GM12878 (cell line): ENCODE measurements at regions not wholly inside any gene's neighbourhood (a gene's known extent, or its start where the extent isn't known, plus 50 kb on each side); places are given as distances from the start of the nearest gene placed in this dataset.

Experiments
- ATAC-seq: fragments of 200-7000 bp; cut with Tn5 transposase; 3 replicates; pipeline ENCODE4 v1.9.1; 2020; ENCODE audit warnings: mild to moderate bottlenecking, moderate library complexity
- BruUV-seq: library from RNA; stranded (reverse); fragments of 400-500 nt; replicated peaks from 2 replicates; lab custom pipeline; 2021; lab: Mats Ljungman, UMichigan
- CTCF ChIA-PET: fragments of 300-600 bp; sonication (Branson Sonifier 250); formaldehyde crosslinking; extraction: SDS; loops from one replicate; lab custom pipeline; 2021; ENCODE audit warnings: inconsistent platforms; lab: Yijun Ruan, JAX
- POLR2A ChIA-PET: fragments of 350-600 bp; formaldehyde crosslinking; extraction: SDS; loops from one replicate; lab custom pipeline; 2021; ENCODE audit warnings: inconsistent platforms; lab: Charles Lee
- RAD21 ChIA-PET: fragments of 300-600 bp; sonication (Branson Sonifier 250); formaldehyde crosslinking; loops from one replicate; lab custom pipeline; 2023; ENCODE audit warnings: antibody characterized with exemption; ENCODE audit not compliant: unreplicated experiment; lab: Charles Lee
- SMC1A ChIA-PET: fragments of 300-600 bp; sonication (Branson Sonifier 250); formaldehyde crosslinking; loops from one replicate; lab custom pipeline; 2023; ENCODE audit not compliant: unreplicated experiment, uncharacterized antibody; lab: Charles Lee
- DNase-seq: peaks from one replicate; pipeline ENCODE4 v3.0.0-alpha.2; 2011; ENCODE audit warnings: low read depth, low spot score
- FAIRE-seq: peaks from 3 replicates; lab custom pipeline; 2011; peaks lifted over from hg19 to GRCh38; lab: Jason Lieb, UNC
- H2AFZ ChIP-seq: 2 replicates; pipeline ENCODE4 v1.6.0; 2011; ENCODE audit warnings: low read depth, low read length, control low read depth; ENCODE audit not compliant: control insufficient read depth
- H3K27ac ChIP-seq: 2 replicates; pipeline ENCODE4 v1.5.1; 2011; ENCODE audit warnings: control low read depth; ENCODE audit not compliant: control insufficient read depth, insufficient read depth
- H3K27me3 ChIP-seq, 2 experiments: replicated peaks in 1 of 2; 2 replicates each; pipeline versions ENCODE4 v1.6.0 to v1.6.1; 2011; ENCODE audit warnings: low read length in 1 of 2; ENCODE audit not compliant: control insufficient read depth in 2 of 2, insufficient read depth in 2 of 2
- H3K36me3 ChIP-seq, 2 experiments: 2 replicates each; pipeline ENCODE4 v1.5.1; 2011; ENCODE audit warnings: low read length in 1 of 2; ENCODE audit not compliant: control insufficient read depth in 2 of 2, insufficient read depth in 2 of 2
- H3K4me1 ChIP-seq: 2 replicates; pipeline ENCODE4 v1.6.1; 2011; ENCODE audit warnings: mild to moderate bottlenecking, low read length, moderate library complexity, mixed read lengths; ENCODE audit not compliant: control insufficient read depth, insufficient read depth
- H3K4me2 ChIP-seq: 2 replicates; pipeline ENCODE4 v1.6.0; 2011; ENCODE audit warnings: control low read depth; ENCODE audit not compliant: control insufficient read depth, insufficient read depth
- H3K4me3 ChIP-seq: fragments of 200-600 bp; sonication (generic); 2 replicates; pipeline ENCODE4 v1.5.1; 2016
- H3K79me2 ChIP-seq: 2 replicates; pipeline ENCODE4 v1.6.0; 2011; ENCODE audit warnings: low read length; ENCODE audit not compliant: control insufficient read depth, insufficient read depth
- H3K9ac ChIP-seq: 2 replicates; pipeline ENCODE4 v1.8.0; 2011; ENCODE audit warnings: low read length, control low read depth, mixed read lengths; ENCODE audit not compliant: control insufficient read depth, insufficient read depth
- H3K9me3 ChIP-seq: replicated peaks from 3 replicates; pipeline ENCODE4 v1.5.1; 2011; ENCODE audit warnings: mild to moderate bottlenecking, low read length; ENCODE audit not compliant: control insufficient read depth, insufficient read depth
- H4K20me1 ChIP-seq: 2 replicates; pipeline ENCODE4 v1.6.0; 2011; ENCODE audit not compliant: control insufficient read depth, insufficient read depth
- ASH2L ChIP-seq: fragments of 300-600, 200-600 bp; sonication (generic); IDR thresholded peaks from 2 replicates; pipeline ENCODE4 v1.6.1; 2017; ENCODE audit warnings: low read depth, mild to moderate bottlenecking, borderline replicate concordance
- CHD2 ChIP-seq: IDR thresholded peaks from 2 replicates; pipeline ENCODE4 v1.6.1; 2011; ENCODE audit warnings: low read depth, low read length, improper control_type of control experiment, borderline replicate concordance
- EZH2 ChIP-seq: IDR thresholded peaks from 2 replicates; pipeline ENCODE4 v1.6.1; 2012; ENCODE audit warnings: low read depth, mild to moderate bottlenecking, control low read depth, inconsistent platforms, low read length, borderline replicate concordance; ENCODE audit not compliant: control insufficient read depth
- IKZF2 ChIP-seq, 2 experiments: fragments of 450-650 bp; IDR thresholded peaks; 2 replicates each; pipeline ENCODE4 v1.6.1; 2017; ENCODE audit warnings: mild to moderate bottlenecking in 2 of 2, moderate library complexity in 2 of 2
- NBN ChIP-seq: fragments of 450-650 bp; IDR thresholded peaks from 2 replicates; pipeline ENCODE4 v1.6.1; 2016
- NFYA ChIP-seq: IDR thresholded peaks from 2 replicates; pipeline ENCODE4 v1.6.1; 2011; ENCODE audit warnings: low read depth, mild to moderate bottlenecking, low read length, improper control_type of control experiment, borderline replicate concordance
- RELB ChIP-seq: fragments of 450-650 bp; IDR thresholded peaks from 2 replicates; pipeline ENCODE4 v1.6.1; 2017; ENCODE audit warnings: low read depth, mild to moderate bottlenecking, moderate library complexity
- SMC3 ChIP-seq: IDR thresholded peaks from 2 replicates; pipeline ENCODE4 v1.6.1; 2011; ENCODE audit warnings: low read length, improper control_type of control experiment, borderline replicate concordance
- ZNF24 ChIP-seq: fragments of 450-650 bp; IDR thresholded peaks from 2 replicates; pipeline ENCODE4 v1.6.1; 2017; ENCODE audit warnings: antibody characterized with exemption, mild to moderate bottlenecking
- WGBS: methylation state at CpG from one replicate; pipeline ENCODE4 v1.1.6; 2016; ENCODE audit warnings: low lambda C conversion rate; ENCODE audit not compliant: insufficient replicate concordance, insufficient coverage; ENCODE audit errors: missing lambda C conversion rate; 5-methylcytosine and 5-hydroxymethylcytosine counted together
- in situ Hi-C: fragments of 300-500 bp; cut with MboI; formaldehyde crosslinking; loops from 9 replicates; pipeline ENCODE4 v1.14.3; 2018; ENCODE audit warnings: mixed read lengths
- intact Hi-C: fragments of 100-400 bp; cut with micrococcal nuclease; formaldehyde crosslinking; loops from one replicate; pipeline ENCODE4 v1.14.2; 2022; ENCODE audit not compliant: unreplicated experiment
- TF ChIP-seq, protein P1 (sequence below): fragments of 450-650 bp; IDR thresholded peaks from 2 replicates; pipeline ENCODE4 v1.6.1; 2016; ENCODE audit warnings: mild to moderate bottlenecking

- SMC1A ChIA-PET: no interaction called here
- H3K79me2 ChIP-seq: no peaks in the 10 kb centered on the region
- no peak for FAIRE-seq
- WGBS: 0% methylated on average over 1 of the region's 1 CpG
- TF ChIP-seq ASH2L: no peak
- TF ChIP-seq SMC3: no peak
- no peak for TF ChIP-seq IKZF2 (IDR thresholded peaks at IDR 0.05)
- TF ChIP-seq NFYA: no peak
- TF ChIP-seq, all 136 proteins: peak for 0
- no peak overlapping the region for H2AFZ ChIP-seq
- no peak overlapping the region for H3K9ac ChIP-seq
- H3K9me3 ChIP-seq: no peaks in the 10 kb centered on the region
- no peak overlapping the region for H3K4me3 ChIP-seq
- H3K27me3 ChIP-seq: peaks cover 0 to 2% of the 10 kb centered on the region in 2 experiments; a peak in 2 of 4 replicates
- no peaks in the 10 kb centered on the region for H3K4me1 ChIP-seq
- no peak for ATAC-seq
- in situ Hi-C loops (no loop called here), intact Hi-C loops (no loop called here)
- RAD21 ChIA-PET: no interaction called here
- H4K20me1 ChIP-seq: no peaks in the 10 kb centered on the region
- no peak overlapping the region for H3K27ac ChIP-seq
- POLR2A ChIA-PET: no interaction called here
- no peak overlapping the region for H3K4me2 ChIP-seq
- CTCF ChIA-PET: interaction anchor here (0.6 kb wide), 1 partner anchor 28 kb away, joined by 3 read pairs; no protein-coding TSS in a partner anchor
- no peak for DNase-seq
- no TSS peak for BruUV-seq
- no peaks in the 10 kb centered on the region for H3K36me3 ChIP-seq
These were observed 174.3 kb downstream of the ACKR3 start for GRCh38 chr2:236743921-236744280.

- ATAC-seq (no peak), FAIRE-seq (no peak), DNase-seq (no peak)
- intact Hi-C loops (no loop called here), in situ Hi-C loops (no loop called here)
- H2AFZ ChIP-seq: no peak overlapping the region
- H3K36me3 ChIP-seq: no peaks in the 10 kb centered on the region
- TF ChIP-seq CHD2 (no peak), RELB (no peak), ZNF24 (no peak), EZH2 (no peak), NBN (no peak)
- TF ChIP-seq, protein P1, sequence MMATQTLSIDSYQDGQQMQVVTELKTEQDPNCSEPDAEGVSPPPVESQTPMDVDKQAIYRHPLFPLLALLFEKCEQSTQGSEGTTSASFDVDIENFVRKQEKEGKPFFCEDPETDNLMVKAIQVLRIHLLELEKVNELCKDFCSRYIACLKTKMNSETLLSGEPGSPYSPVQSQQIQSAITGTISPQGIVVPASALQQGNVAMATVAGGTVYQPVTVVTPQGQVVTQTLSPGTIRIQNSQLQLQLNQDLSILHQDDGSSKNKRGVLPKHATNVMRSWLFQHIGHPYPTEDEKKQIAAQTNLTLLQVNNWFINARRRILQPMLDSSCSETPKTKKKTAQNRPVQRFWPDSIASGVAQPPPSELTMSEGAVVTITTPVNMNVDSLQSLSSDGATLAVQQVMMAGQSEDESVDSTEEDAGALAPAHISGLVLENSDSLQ: no peak
- no peak overlapping the region for H3K9ac ChIP-seq
- H4K20me1 ChIP-seq: no peaks in the 10 kb centered on the region
- no peaks in the 10 kb centered on the region for H3K9me3 ChIP-seq
- H3K4me3 ChIP-seq: no peak overlapping the region
- no TSS peak for BruUV-seq
- ChIA-PET SMC1A (no interaction called here), POLR2A (no interaction called here), CTCF (interaction anchor here (0.6 kb wide), 1 partner anchor 27 kb away, joined by 3 read pairs; no protein-coding TSS in a partner anchor), RAD21 (no interaction called here)
- no peak overlapping the region for H3K4me2 ChIP-seq
- 30% methylated on average over 6 of the region's 6 CpGs for WGBS
- no peaks in the 10 kb centered on the region for H3K79me2 ChIP-seq
- no peak overlapping the region for H3K27ac ChIP-seq
- H3K4me1 ChIP-seq: no peaks in the 10 kb centered on the region
- peaks cover 0 to 2% of the 10 kb centered on the region in 2 experiments; a peak in 2 of 4 replicates for H3K27me3 ChIP-seq
These were observed 174.7 kb downstream of the ACKR3 start for GRCh38 chr2:236744281-236744705.
